ENCODE measurements at regions not wholly inside any gene's neighbourhood (a gene's known extent, or its start where the extent isn't known, plus 50 kb on each side); places are given as distances from the start of the nearest gene placed in this dataset.
"Not testable (repeated sequence)": the region's sequence is repeated elsewhere in the genome, so short reads cannot be mapped to it uniquely, and the experiment has no call there.

- not testable (repeated sequence) for TF ChIP-seq CTCF (conservative IDR thresholded peaks at IDR 0.05; ENCODE audit: low read length); EZH2phosphoT487 (IDR thresholded peaks at IDR 0.05; ENCODE audit: borderline replicate concordance, low read depth, low read length)
These were observed 54.4 kb upstream of the MUCL1 start for GRCh38 chr12:54799966-54800365.
